ENCODE measurements at regions not wholly inside any gene's neighbourhood (a gene's known extent, or its start where the extent isn't known, plus 50 kb on each side); places are given as distances from the start of the nearest gene placed in this dataset.
"Not testable (repeated sequence)": the region's sequence is repeated elsewhere in the genome, so short reads cannot be mapped to it uniquely, and the experiment has no call there.

- no peaks in the 10 kb centered on the region for H3K9me3 Mint-ChIP-seq
- no peak for ATAC-seq
- peak overlapping the region; percentile 75 for H3K4me3 Mint-ChIP-seq
These were observed 488.6 kb upstream of the USP9Y start for GRCh38 chrY:12212394-12212793.

GRCh38 chrY:12215564-12216022 is 485.4 kb upstream of the USP9Y start:
- ATAC-seq (peak in 1 of 2 donors; percentile 58), DNase-seq (ENCODE audit: low spot score) (no peak)
- H3K27ac Mint-ChIP-seq: peak overlapping the region in 1 of 2 donors; percentile 54
- H3K9me3 Mint-ChIP-seq: peaks cover 3% of the 10 kb centered on the region
- no peaks in the 10 kb centered on the region for H3K27me3 Mint-ChIP-seq
- peaks cover 65% of the 10 kb centered on the region for H3K36me3 Mint-ChIP-seq
- peak overlapping the region; percentile 75 for H3K4me3 Mint-ChIP-seq
- H3K4me1 Mint-ChIP-seq (ENCODE audit: low read depth in 2 of 2): peaks cover 0 to 65% of the 10 kb centered on the region in 2 donors

More at GRCh38 chrY:12212394-12212793, 488.6 kb upstream of the USP9Y start:
- Mint-ChIP-seq H3K36me3 (peaks cover 52% of the 10 kb centered on the region), H3K4me1 (ENCODE audit: low read depth in 2 of 2) (peaks cover 0 to 54% of the 10 kb centered on the region in 2 donors), H3K27ac (no peak overlapping the region), H3K27me3 (no peaks in the 10 kb centered on the region)
- DNase-seq (ENCODE audit: low spot score): no peak

DNA sequence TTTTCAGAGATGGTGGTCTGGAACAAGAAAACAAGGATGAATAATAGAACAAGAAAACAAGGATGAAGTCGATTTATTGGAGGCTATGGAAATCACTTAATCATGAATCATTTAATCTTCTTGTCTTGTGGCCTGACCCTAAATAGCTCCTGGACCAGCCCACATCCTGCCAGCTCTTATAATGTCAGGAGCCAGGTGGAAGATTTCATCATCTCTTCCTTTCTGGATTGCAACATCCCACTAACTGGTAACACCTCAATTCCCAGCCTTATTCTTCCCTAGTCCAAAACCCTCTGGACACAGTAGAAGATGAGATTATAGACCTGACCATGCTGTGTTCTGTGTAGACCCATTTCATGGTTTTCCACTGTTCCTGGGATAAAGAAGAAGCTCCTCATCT is 470.1 kb upstream of the USP9Y start:
- H3K27me3 Mint-ChIP-seq: no peaks in the 10 kb centered on the region
- H3K27ac Mint-ChIP-seq: no peak overlapping the region
- ATAC-seq (no peak), DNase-seq (ENCODE audit: low spot score) (no peak)
- no peaks in the 10 kb centered on the region for H3K4me1 Mint-ChIP-seq (ENCODE audit: low read depth in 2 of 2)
- no peaks in the 10 kb centered on the region for H3K9me3 Mint-ChIP-seq
- no peak overlapping the region for H3K4me3 Mint-ChIP-seq
- H3K36me3 Mint-ChIP-seq: no peaks in the 10 kb centered on the region

DNA sequence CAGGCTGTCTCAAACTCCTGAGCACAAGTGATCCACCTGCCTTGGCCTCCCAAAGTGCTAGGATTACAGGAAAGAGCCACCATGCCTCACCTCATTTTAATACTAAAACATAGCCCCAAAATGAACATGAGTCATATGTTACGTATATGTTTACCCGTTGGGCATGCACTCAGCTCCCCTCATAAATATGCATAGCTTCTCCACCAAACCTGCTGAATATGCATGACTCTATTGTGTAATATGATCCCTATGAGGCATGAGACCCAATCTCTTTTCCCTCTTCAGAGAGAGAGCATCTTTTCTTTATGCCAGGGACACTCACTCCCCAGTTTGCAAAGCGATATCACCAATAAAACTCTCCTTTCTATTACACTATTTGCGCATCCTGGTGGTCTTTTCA is 464.6 kb upstream of the USP9Y start:
- H3K27me3 Mint-ChIP-seq: no peaks in the 10 kb centered on the region
- DNase-seq (ENCODE audit: low spot score) (no peak), ATAC-seq (no peak)
- no peaks in the 10 kb centered on the region for H3K36me3 Mint-ChIP-seq
- no peak overlapping the region for H3K27ac Mint-ChIP-seq
- no peaks in the 10 kb centered on the region for H3K4me1 Mint-ChIP-seq (ENCODE audit: low read depth in 2 of 2)
- no peaks in the 10 kb centered on the region for H3K9me3 Mint-ChIP-seq
- H3K4me3 Mint-ChIP-seq: no peak overlapping the region

DNA sequence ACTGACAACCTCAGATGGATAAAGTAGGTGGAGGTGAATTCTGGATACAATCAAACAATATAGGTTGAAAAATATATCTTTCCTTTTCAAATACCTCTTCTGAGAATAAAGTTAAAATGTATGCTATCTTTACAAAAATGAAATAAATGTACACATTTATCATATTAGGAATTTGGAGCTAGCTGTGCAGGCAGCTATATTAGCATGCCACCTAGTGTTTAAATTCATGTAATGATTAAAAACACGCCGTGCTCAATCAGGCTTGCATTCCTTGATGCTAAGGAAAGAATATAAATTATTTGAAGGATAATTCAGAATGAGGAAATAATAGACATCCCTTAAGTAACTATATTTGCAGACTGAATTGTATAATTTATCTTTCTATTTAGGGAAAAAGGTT is 460.7 kb upstream of the USP9Y start:
- not testable (repeated sequence) for DNase-seq (ENCODE audit: low spot score); H3K27me3 Mint-ChIP-seq; ATAC-seq; H3K9me3 Mint-ChIP-seq; H3K4me3 Mint-ChIP-seq; H3K36me3 Mint-ChIP-seq; H3K4me1 Mint-ChIP-seq (ENCODE audit: low read depth in 2 of 2); H3K27ac Mint-ChIP-seq

DNA sequence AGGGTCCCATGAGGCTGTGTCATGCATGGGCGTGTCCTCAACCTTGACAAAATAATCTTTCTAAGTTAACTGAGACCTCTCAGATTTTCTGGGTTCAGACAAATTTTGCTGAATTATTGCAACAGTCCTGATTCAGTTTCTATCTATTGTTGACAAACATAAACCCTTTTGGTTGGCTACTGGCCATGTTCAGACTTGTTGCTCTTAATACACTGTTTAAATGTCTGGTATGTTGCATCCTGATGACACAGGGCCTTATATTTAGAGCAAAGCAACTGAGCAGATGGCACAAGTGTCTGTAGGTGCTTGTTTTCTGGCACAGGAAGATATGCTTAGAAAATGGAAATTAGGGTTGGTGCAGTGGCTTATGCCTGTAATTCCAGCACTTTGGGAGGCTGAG is 456.9 kb upstream of the USP9Y start:
- H3K9me3 Mint-ChIP-seq: no peaks in the 10 kb centered on the region
- DNase-seq (ENCODE audit: low spot score): no peak
- ATAC-seq: no peak
- H3K36me3 Mint-ChIP-seq: no peaks in the 10 kb centered on the region
- H3K4me1 Mint-ChIP-seq (ENCODE audit: low read depth in 2 of 2): no peaks in the 10 kb centered on the region
- H3K27me3 Mint-ChIP-seq: no peaks in the 10 kb centered on the region
- no peak overlapping the region for H3K27ac Mint-ChIP-seq
- H3K4me3 Mint-ChIP-seq: no peak overlapping the region

DNA sequence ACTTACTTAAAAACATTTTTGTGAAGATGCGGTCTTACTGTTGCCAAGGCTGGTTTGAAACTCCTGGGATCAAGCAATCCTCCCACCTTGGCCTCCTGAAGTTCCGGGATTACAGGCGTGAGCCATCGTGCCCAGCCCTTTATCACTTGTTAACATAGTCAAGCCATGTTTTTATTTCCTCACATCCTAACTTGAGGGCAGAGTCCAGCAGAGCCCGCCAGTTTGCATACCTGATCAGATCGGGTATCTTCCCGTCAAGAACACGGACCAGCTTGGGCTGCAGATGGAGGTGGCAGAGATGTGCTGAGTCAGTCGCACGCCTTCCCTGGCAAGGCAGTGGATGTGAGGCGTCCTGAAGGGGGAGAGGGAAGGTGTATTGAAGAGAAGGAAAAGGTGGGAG is 447.3 kb upstream of the USP9Y start:
- H3K36me3 Mint-ChIP-seq: no peaks in the 10 kb centered on the region
- peaks cover 0 to 15% of the 10 kb centered on the region in 2 donors for H3K27me3 Mint-ChIP-seq
- H3K4me3 Mint-ChIP-seq: no peak overlapping the region
- ATAC-seq (no peak), DNase-seq (ENCODE audit: low spot score) (no peak)
- H3K4me1 Mint-ChIP-seq (ENCODE audit: low read depth in 2 of 2): no peaks in the 10 kb centered on the region
- no peak overlapping the region for H3K27ac Mint-ChIP-seq
- H3K9me3 Mint-ChIP-seq: no peaks in the 10 kb centered on the region

DNA sequence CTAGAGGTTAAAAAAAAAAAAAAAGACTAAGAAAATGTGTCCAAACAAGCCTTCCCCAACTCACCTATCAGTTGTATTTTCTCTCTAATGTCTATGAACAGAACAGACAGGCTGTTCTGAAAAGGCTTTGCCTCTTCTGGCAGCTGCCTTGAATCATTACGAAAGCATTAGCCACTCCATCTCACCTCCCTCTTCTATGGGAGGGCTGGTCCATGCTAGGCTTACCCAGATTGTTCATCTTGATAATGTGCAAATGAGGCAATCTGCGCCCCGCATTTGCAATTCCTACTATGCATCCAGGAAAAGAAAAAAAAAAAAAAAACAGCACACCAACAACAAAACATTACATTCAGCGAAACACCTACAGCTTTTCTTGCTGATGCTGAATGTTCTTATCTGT is 429.9 kb upstream of the USP9Y start:
- ATAC-seq: no peak
- Mint-ChIP-seq H3K9me3 (no peaks in the 10 kb centered on the region), H3K27me3 (no peaks in the 10 kb centered on the region), H3K27ac (no peak overlapping the region), H3K36me3 (no peaks in the 10 kb centered on the region), H3K4me1 (ENCODE audit: low read depth in 2 of 2) (no peaks in the 10 kb centered on the region), H3K4me3 (no peak overlapping the region)
- no peak for DNase-seq (ENCODE audit: low spot score)

DNA sequence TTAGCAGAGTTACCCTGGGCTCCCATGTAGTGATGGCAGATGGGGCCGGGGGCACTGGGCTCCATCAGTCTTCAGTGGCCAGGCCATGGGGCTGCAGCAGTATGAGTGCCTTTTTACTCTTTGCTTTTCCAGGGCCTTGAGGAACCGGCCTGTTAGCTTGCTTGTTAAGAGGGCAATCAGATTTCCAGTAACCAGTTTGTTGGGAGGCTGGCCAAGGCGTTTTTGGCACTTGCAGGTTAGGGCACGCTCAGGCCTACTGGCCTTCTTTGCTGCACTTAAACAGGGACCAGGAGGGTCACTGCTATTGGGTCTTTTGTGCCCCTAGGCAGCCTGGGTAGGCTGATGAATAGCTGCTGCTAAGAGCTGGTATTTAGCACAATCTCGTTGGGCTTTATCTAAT is 415.4 kb upstream of the USP9Y start:
- peaks cover 0 to 49% of the 10 kb centered on the region in 2 donors for H3K27me3 Mint-ChIP-seq
- H3K4me1 Mint-ChIP-seq (ENCODE audit: low read depth in 2 of 2): peaks cover 0 to 18% of the 10 kb centered on the region in 2 donors
- H3K36me3 Mint-ChIP-seq: peaks cover 8% of the 10 kb centered on the region
- H3K9me3 Mint-ChIP-seq: no peaks in the 10 kb centered on the region
- DNase-seq (ENCODE audit: low spot score) (no peak), ATAC-seq (no peak)
- H3K4me3 Mint-ChIP-seq: no peak overlapping the region
- H3K27ac Mint-ChIP-seq: no peak overlapping the region

- ATAC-seq: no peak
- no peak for DNase-seq (ENCODE audit: low spot score)
- peak overlapping the region; percentile 58 for H3K4me3 Mint-ChIP-seq
- H3K27me3 Mint-ChIP-seq: peaks cover 0 to 37% of the 10 kb centered on the region in 2 donors
- no peak overlapping the region for H3K27ac Mint-ChIP-seq
- no peaks in the 10 kb centered on the region for H3K9me3 Mint-ChIP-seq
- peaks cover 0 to 18% of the 10 kb centered on the region in 2 donors for H3K4me1 Mint-ChIP-seq (ENCODE audit: low read depth in 2 of 2)
- H3K36me3 Mint-ChIP-seq: peaks cover 8% of the 10 kb centered on the region
These were observed 412.1 kb upstream of the USP9Y start for GRCh38 chrY:12288919-12289318.

- no peak for DNase-seq (ENCODE audit: low spot score)
- Mint-ChIP-seq H3K4me1 (ENCODE audit: low read depth in 2 of 2) (peaks cover 0 to 18% of the 10 kb centered on the region in 2 donors), H3K4me3 (peak overlapping the region; percentile 58), H3K27me3 (peaks cover 0 to 32% of the 10 kb centered on the region in 2 donors), H3K27ac (no peak overlapping the region), H3K36me3 (peaks cover 8% of the 10 kb centered on the region), H3K9me3 (no peaks in the 10 kb centered on the region)
- ATAC-seq: no peak
These were observed 411.6 kb upstream of the USP9Y start for GRCh38 chrY:12289415-12289814.

- no peak overlapping the region for H3K4me3 Mint-ChIP-seq
- peaks cover 0 to 13% of the 10 kb centered on the region in 2 donors for H3K4me1 Mint-ChIP-seq (ENCODE audit: low read depth in 2 of 2)
- H3K27me3 Mint-ChIP-seq: peaks cover 0 to 16% of the 10 kb centered on the region in 2 donors
- ATAC-seq (no peak), DNase-seq (ENCODE audit: low spot score) (no peak)
- H3K36me3 Mint-ChIP-seq: peaks cover 8% of the 10 kb centered on the region
- H3K27ac Mint-ChIP-seq: no peak overlapping the region
- H3K9me3 Mint-ChIP-seq: no peaks in the 10 kb centered on the region
These were observed 408.5 kb upstream of the USP9Y start for GRCh38 chrY:12292542-12292941.

GRCh38 chrY:12296460-12296859 is 404.6 kb upstream of the USP9Y start:
- DNase-seq (ENCODE audit: low spot score): no peak
- no peak overlapping the region for H3K27ac Mint-ChIP-seq
- no peaks in the 10 kb centered on the region for H3K9me3 Mint-ChIP-seq
- H3K36me3 Mint-ChIP-seq: no peaks in the 10 kb centered on the region
- no peak for ATAC-seq
- H3K4me1 Mint-ChIP-seq (ENCODE audit: low read depth in 2 of 2): no peaks in the 10 kb centered on the region
- H3K27me3 Mint-ChIP-seq: no peaks in the 10 kb centered on the region
- no peak overlapping the region for H3K4me3 Mint-ChIP-seq

DNA sequence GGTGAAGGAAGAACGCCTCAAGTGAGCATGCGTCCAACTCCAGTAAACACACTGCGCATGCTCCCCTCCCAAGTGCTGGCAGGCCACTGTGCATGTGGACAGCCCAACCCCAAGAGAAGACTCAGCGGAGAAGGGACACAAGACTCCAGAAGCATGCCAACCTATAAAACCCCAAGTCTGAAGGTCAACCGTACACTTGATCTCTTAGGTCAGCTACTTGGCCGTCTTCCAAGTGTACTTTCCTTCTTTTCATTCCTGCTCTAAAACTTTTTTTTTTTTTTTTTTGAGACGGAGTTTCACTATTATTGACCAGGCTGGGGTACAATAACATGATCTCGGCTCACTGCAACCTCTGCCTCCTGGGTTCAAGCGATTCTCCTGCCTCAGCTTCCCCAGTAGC is 401.2 kb upstream of the USP9Y start:
- H3K27me3 Mint-ChIP-seq; H3K27ac Mint-ChIP-seq; H3K4me1 Mint-ChIP-seq (ENCODE audit: low read depth in 2 of 2); ATAC-seq; H3K36me3 Mint-ChIP-seq; H3K4me3 Mint-ChIP-seq; DNase-seq (ENCODE audit: low spot score); H3K9me3 Mint-ChIP-seq: not testable (repeated sequence)

DNA sequence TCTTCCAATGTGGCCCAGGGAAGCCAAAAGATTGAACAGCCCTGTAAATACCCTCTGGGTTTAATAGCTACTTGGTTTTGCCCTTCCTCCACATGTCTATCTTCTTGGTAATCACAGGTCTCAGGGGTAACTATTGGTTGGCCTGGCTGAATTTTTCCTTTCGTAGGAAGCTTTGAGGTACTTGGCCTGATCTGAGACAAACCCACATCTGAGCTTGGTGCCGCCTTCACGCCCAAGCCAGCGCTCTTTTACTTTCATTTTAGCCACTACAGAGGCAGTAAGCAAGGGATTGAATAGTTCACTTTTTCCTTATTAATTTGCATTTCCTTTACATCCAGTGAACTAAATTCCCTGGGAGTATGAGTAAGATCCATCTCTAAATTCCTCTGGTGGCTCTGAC is 397.6 kb upstream of the USP9Y start:
- Mint-ChIP-seq H3K4me3 (peak overlapping the region; percentile 65), H3K36me3 (no peaks in the 10 kb centered on the region), H3K27ac (no peak overlapping the region), H3K4me1 (ENCODE audit: low read depth in 2 of 2) (no peaks in the 10 kb centered on the region), H3K9me3 (no peaks in the 10 kb centered on the region), H3K27me3 (no peaks in the 10 kb centered on the region)
- no peak for DNase-seq (ENCODE audit: low spot score)
- ATAC-seq: no peak
